Erythroblast (primary cell): ENCODE measurements at regions not wholly inside any gene's neighbourhood (a gene's known extent, or its start where the extent isn't known, plus 50 kb on each side); places are given as distances from the start of the nearest gene placed in this dataset.

ENCODE experiments used
- GATA1 ChIP-seq: IDR thresholded peaks from 2 replicates; pipeline ENCODE4 v1.6.1; 2011; ENCODE audit warnings: low read depth, mild to moderate bottlenecking, control low read depth, low read length, moderate library complexity
- POLR2A ChIP-seq: IDR thresholded peaks from 2 replicates; pipeline ENCODE4 v1.6.1; 2011; ENCODE audit warnings: mild to moderate bottlenecking, low read length

- TF ChIP-seq POLR2A, result no peak
- no peak for TF ChIP-seq GATA1
Measured at GRCh38 chr6:92828788-92829187, 590.6 kb downstream of the EPHA7 start.
